ENCODE measurements at regions not wholly inside any gene's neighbourhood (a gene's known extent, or its start where the extent isn't known, plus 50 kb on each side); places are given as distances from the start of the nearest gene placed in this dataset.

DNA sequence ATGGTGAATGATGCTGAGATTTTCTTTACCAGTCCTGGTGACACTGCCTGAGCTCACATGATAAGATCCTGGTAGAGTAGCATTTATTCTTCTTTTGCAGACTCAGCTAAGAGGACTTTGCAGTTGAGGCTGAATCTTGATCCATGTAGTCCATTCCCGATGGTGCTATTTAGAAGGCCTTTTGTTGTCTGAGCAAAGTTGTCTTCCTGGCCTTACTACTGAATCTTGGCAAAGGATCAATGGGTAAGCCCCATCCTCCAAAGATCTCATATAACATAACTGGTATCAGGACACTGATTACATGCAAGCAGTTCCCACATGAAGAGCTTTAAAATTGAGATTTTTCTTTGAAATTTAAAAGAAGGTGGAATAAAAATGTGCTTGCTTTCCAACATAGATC, 291.6 kb downstream of the SOX4 start:
- WGBS (ENCODE audit: insufficient coverage) = 100% methylated on average over 1 of the region's 1 CpG
- ChIA-PET POLR2A (no interaction called here), CTCF (interaction anchor here (1.1 kb wide), 1 partner anchor 14 kb away, joined by 3 read pairs; no protein-coding TSS in a partner anchor)
- Histone ChIP-seq H3K4me1 (ENCODE audit: control extremely low read depth in 1 of 4, control insufficient read depth in 4 of 4, insufficient read depth in 4 of 4, low read length in 3 of 4) (no peaks in the 10 kb centered on the region), H3K4me3 (ENCODE audit: control insufficient read depth in 1 of 7, extremely low read depth in 1 of 7, insufficient read depth in 4 of 7, low read depth in 2 of 7, low read length in 6 of 7) (no peak overlapping the region), H3K9me3 (ENCODE audit: control extremely low read depth in 1 of 5, control insufficient read depth in 4 of 5, insufficient read depth in 2 of 5, low read depth in 1 of 5, low read length in 4 of 5) (no peaks in the 10 kb centered on the region), H3K27me3 (replicated peaks in 2 of 5; ENCODE audit: control insufficient read depth in 4 of 5, insufficient read depth in 5 of 5, low read length in 4 of 5) (no peaks in the 10 kb centered on the region), H3K27ac (ENCODE audit: insufficient read depth in 1 of 2, low read depth in 1 of 2, low read length in 2 of 2, poor library complexity in 1 of 2, severe bottlenecking in 2 of 2) (no peak overlapping the region), H3K36me3 (ENCODE audit: control insufficient read depth in 4 of 4, insufficient read depth in 4 of 4, low read length in 3 of 4) (peaks cover 0 to 9% (median 2%) of the 10 kb centered on the region in 4 experiments)
- DNase-seq = no peak

DNA sequence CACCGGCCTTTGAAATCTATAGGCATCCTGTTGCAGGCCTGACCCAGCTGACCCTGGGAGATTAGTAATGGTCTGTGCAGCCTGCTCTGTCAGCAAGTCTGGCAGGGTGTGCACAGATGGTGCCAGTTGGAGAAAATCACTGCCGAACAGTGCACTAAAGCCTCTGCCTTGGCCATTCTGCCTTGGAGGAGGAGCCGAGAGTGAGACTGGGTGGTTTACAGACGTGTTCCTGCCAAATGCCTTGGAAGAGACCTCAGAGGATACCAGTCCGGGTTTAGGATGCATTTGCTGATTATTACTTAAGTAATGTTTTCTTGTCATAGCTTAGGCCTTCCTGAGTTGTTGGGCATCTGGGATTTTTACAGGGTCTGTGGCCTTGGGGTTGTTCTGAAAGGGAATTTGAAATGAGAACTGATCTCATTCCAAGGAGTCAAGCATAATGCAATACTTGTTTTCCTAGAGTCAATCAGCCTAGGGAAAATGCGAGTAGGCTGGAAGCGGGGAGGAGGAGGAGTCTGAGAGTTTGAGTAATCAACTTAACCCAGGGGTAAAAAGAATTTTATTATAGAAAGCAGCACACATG, 292.1 kb downstream of the SOX4 start:
- Histone ChIP-seq H3K27me3 (replicated peaks in 2 of 5; ENCODE audit: control insufficient read depth in 4 of 5, insufficient read depth in 5 of 5, low read length in 4 of 5) (no peaks in the 10 kb centered on the region), H3K36me3 (ENCODE audit: control insufficient read depth in 4 of 4, insufficient read depth in 4 of 4, low read length in 3 of 4) (peaks cover 0 to 9% (median 2%) of the 10 kb centered on the region in 4 experiments), H3K4me3 (ENCODE audit: control insufficient read depth in 1 of 7, extremely low read depth in 1 of 7, insufficient read depth in 4 of 7, low read depth in 2 of 7, low read length in 6 of 7) (no peak overlapping the region), H3K9me3 (ENCODE audit: control extremely low read depth in 1 of 5, control insufficient read depth in 4 of 5, insufficient read depth in 2 of 5, low read depth in 1 of 5, low read length in 4 of 5) (no peaks in the 10 kb centered on the region), H3K4me1 (ENCODE audit: control extremely low read depth in 1 of 4, control insufficient read depth in 4 of 4, insufficient read depth in 4 of 4, low read length in 3 of 4) (no peaks in the 10 kb centered on the region), H3K27ac (ENCODE audit: insufficient read depth in 1 of 2, low read depth in 1 of 2, low read length in 2 of 2, poor library complexity in 1 of 2, severe bottlenecking in 2 of 2) (no peak overlapping the region)
- ChIA-PET CTCF (interaction anchor here (1.1 kb wide), 1 partner anchor 14 kb away, joined by 3 read pairs; no protein-coding TSS in a partner anchor), POLR2A (no interaction called here)
- 100% methylated on average over 6 of the region's 7 CpGs for WGBS (ENCODE audit: insufficient coverage)
- DNase-seq = no peak

- no peak overlapping the region for H3K4me3 ChIP-seq (ENCODE audit: control insufficient read depth in 1 of 7, extremely low read depth in 1 of 7, insufficient read depth in 4 of 7, low read depth in 2 of 7, low read length in 6 of 7)
- H3K4me1 ChIP-seq (ENCODE audit: control extremely low read depth in 1 of 4, control insufficient read depth in 4 of 4, insufficient read depth in 4 of 4, low read length in 3 of 4) = peaks cover 0 to 2% (median under 1%) of the 10 kb centered on the region in 4 experiments
- ChIA-PET CTCF (no interaction called here), POLR2A (no interaction called here)
- H3K9me3 ChIP-seq (ENCODE audit: control extremely low read depth in 1 of 5, control insufficient read depth in 4 of 5, insufficient read depth in 2 of 5, low read depth in 1 of 5, low read length in 4 of 5) = no peaks in the 10 kb centered on the region
- no peak for DNase-seq
- peaks cover 0 to 9% (median 2%) of the 10 kb centered on the region in 4 experiments for H3K36me3 ChIP-seq (ENCODE audit: control insufficient read depth in 4 of 4, insufficient read depth in 4 of 4, low read length in 3 of 4)
- H3K27me3 ChIP-seq (replicated peaks in 2 of 5; ENCODE audit: control insufficient read depth in 4 of 5, insufficient read depth in 5 of 5, low read length in 4 of 5) = no peaks in the 10 kb centered on the region
- no peak overlapping the region for H3K27ac ChIP-seq (ENCODE audit: insufficient read depth in 1 of 2, low read depth in 1 of 2, low read length in 2 of 2, poor library complexity in 1 of 2, severe bottlenecking in 2 of 2)
- WGBS (ENCODE audit: insufficient coverage) = 81% methylated on average over 2 of the region's 3 CpGs
Measured at GRCh38 chr6:21886542-21887151, 293.1 kb downstream of the SOX4 start.

GRCh38 chr6:21887231-21888185, 294.0 kb downstream of the SOX4 start:
- Histone ChIP-seq H3K27me3 (replicated peaks in 2 of 5; ENCODE audit: control insufficient read depth in 4 of 5, insufficient read depth in 5 of 5, low read length in 4 of 5) (no peaks in the 10 kb centered on the region), H3K4me1 (ENCODE audit: control extremely low read depth in 1 of 4, control insufficient read depth in 4 of 4, insufficient read depth in 4 of 4, low read length in 3 of 4) (peaks cover 0 to 2% (median under 1%) of the 10 kb centered on the region in 4 experiments), H3K27ac (ENCODE audit: insufficient read depth in 1 of 2, low read depth in 1 of 2, low read length in 2 of 2, poor library complexity in 1 of 2, severe bottlenecking in 2 of 2) (no peak overlapping the region), H3K4me3 (ENCODE audit: control insufficient read depth in 1 of 7, extremely low read depth in 1 of 7, insufficient read depth in 4 of 7, low read depth in 2 of 7, low read length in 6 of 7) (no peak overlapping the region), H3K9me3 (ENCODE audit: control extremely low read depth in 1 of 5, control insufficient read depth in 4 of 5, insufficient read depth in 2 of 5, low read depth in 1 of 5, low read length in 4 of 5) (no peaks in the 10 kb centered on the region), H3K36me3 (ENCODE audit: control insufficient read depth in 4 of 4, insufficient read depth in 4 of 4, low read length in 3 of 4) (peaks cover 0 to 9% (median under 1%) of the 10 kb centered on the region in 4 experiments)
- DNase-seq = no peak
- CTCF ChIA-PET = interaction anchor here (0.6 kb wide), 1 partner anchor 80 kb away, joined by 3 read pairs; no protein-coding TSS in a partner anchor
- WGBS (ENCODE audit: insufficient coverage) = 97% methylated on average over 12 of the region's 15 CpGs
- POLR2A ChIA-PET = no interaction called here

DNA sequence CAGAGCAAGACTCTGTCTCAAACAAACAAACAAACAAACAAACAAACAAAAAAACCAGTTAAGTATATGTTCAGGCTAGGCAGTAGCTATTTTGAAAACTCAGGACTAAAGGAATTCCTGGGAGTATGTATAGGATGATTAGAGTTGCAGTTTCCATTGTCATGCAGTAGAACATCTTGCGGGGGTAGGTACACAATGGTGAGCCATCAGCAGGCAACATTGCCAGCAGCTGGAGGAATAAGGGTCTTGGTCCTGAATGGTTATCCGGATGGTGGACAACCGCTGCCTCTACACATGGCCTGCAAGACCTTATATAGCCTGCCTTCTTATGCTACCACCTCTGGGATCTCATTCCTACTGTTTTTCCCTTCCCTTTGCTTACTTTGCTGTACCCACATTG, 297.5 kb downstream of the SOX4 start:
- 97% methylated on average over 3 of the region's 3 CpGs for WGBS (ENCODE audit: insufficient coverage)
- Histone ChIP-seq H3K4me1 (ENCODE audit: control extremely low read depth in 1 of 4, control insufficient read depth in 4 of 4, insufficient read depth in 4 of 4, low read length in 3 of 4) (peaks cover 0 to 2% (median under 1%) of the 10 kb centered on the region in 4 experiments), H3K27ac (ENCODE audit: insufficient read depth in 1 of 2, low read depth in 1 of 2, low read length in 2 of 2, poor library complexity in 1 of 2, severe bottlenecking in 2 of 2) (no peak overlapping the region), H3K9me3 (ENCODE audit: control extremely low read depth in 1 of 5, control insufficient read depth in 4 of 5, insufficient read depth in 2 of 5, low read depth in 1 of 5, low read length in 4 of 5) (no peaks in the 10 kb centered on the region), H3K36me3 (ENCODE audit: control insufficient read depth in 4 of 4, insufficient read depth in 4 of 4, low read length in 3 of 4) (peaks cover 0 to 3% (median under 1%) of the 10 kb centered on the region in 4 experiments), H3K27me3 (replicated peaks in 2 of 5; ENCODE audit: control insufficient read depth in 4 of 5, insufficient read depth in 5 of 5, low read length in 4 of 5) (no peaks in the 10 kb centered on the region), H3K4me3 (ENCODE audit: control insufficient read depth in 1 of 7, extremely low read depth in 1 of 7, insufficient read depth in 4 of 7, low read depth in 2 of 7, low read length in 6 of 7) (no peak overlapping the region)
- DNase-seq = no peak
- POLR2A ChIA-PET = no interaction called here
- CTCF ChIA-PET = interaction anchor here (1.4 to 1.5 kb wide), 3 partner anchors 9 to 22 kb away, joined by 3 read pairs; no protein-coding TSS in a partner anchor

GRCh38 chr6:21893793-21894192, 300.2 kb downstream of the SOX4 start:
- Histone ChIP-seq H3K27ac (ENCODE audit: insufficient read depth in 1 of 2, low read depth in 1 of 2, low read length in 2 of 2, poor library complexity in 1 of 2, severe bottlenecking in 2 of 2) (no peak overlapping the region), H3K27me3 (replicated peaks in 2 of 5; ENCODE audit: control insufficient read depth in 4 of 5, insufficient read depth in 5 of 5, low read length in 4 of 5) (no peaks in the 10 kb centered on the region), H3K9me3 (ENCODE audit: control extremely low read depth in 1 of 5, control insufficient read depth in 4 of 5, insufficient read depth in 2 of 5, low read depth in 1 of 5, low read length in 4 of 5) (no peaks in the 10 kb centered on the region), H3K4me1 (ENCODE audit: control extremely low read depth in 1 of 4, control insufficient read depth in 4 of 4, insufficient read depth in 4 of 4, low read length in 3 of 4) (peaks cover 0 to 2% (median under 1%) of the 10 kb centered on the region in 4 experiments), H3K4me3 (ENCODE audit: control insufficient read depth in 1 of 7, extremely low read depth in 1 of 7, insufficient read depth in 4 of 7, low read depth in 2 of 7, low read length in 6 of 7) (no peak overlapping the region), H3K36me3 (ENCODE audit: control insufficient read depth in 4 of 4, insufficient read depth in 4 of 4, low read length in 3 of 4) (no peaks in the 10 kb centered on the region)
- no peak for DNase-seq
- WGBS (ENCODE audit: insufficient coverage) = 100% methylated on average over 4 of the region's 4 CpGs
- ChIA-PET CTCF (no interaction called here), POLR2A (no interaction called here)
